ENCODE measurements at regions not wholly inside any gene's neighbourhood (a gene's known extent, or its start where the extent isn't known, plus 50 kb on each side); places are given as distances from the start of the nearest gene placed in this dataset.
"Not testable (repeated sequence)": the region's sequence is repeated elsewhere in the genome, so short reads cannot be mapped to it uniquely, and the experiment has no call there.

GRCh38 chr12:5168148-5168547, 124.5 kb downstream of the KCNA5 start:
- no peak overlapping the region for H3K27ac ChIP-seq (replicated peaks in 1 of 4)
- no peak overlapping the region for H3K4me3 ChIP-seq
- no peak for TF ChIP-seq POLR2AphosphoS5 (IDR thresholded peaks at IDR 0.05)
- no peak for TF ChIP-seq POLR2A (IDR thresholded peaks at IDR 0.05; ENCODE audit: low read depth)
- TF ChIP-seq CTCF (IDR thresholded peaks at IDR 0.05): no peak
- intact Hi-C loops (cut with DNase I): no loop called here
- peaks cover 0 to 9% (median 0%) of the 10 kb centered on the region in 4 donors for H3K4me1 ChIP-seq
- DNase-seq (ENCODE audit: extremely low spot score): no peak
- no peaks in the 10 kb centered on the region for H3K9me3 ChIP-seq
- no peaks in the 10 kb centered on the region for H3K36me3 ChIP-seq
- H3K27me3 ChIP-seq: peaks cover 0 to 22% (median 3%) of the 10 kb centered on the region in 4 donors
- WGBS: 98% methylated on average over 5 of the region's 5 CpGs

GRCh38 chr12:5170844-5171243, 127.2 kb downstream of the KCNA5 start:
- H3K4me1 ChIP-seq: peaks cover 0 to 9% (median 0%) of the 10 kb centered on the region in 4 donors
- WGBS: 59% methylated on average over 5 of the region's 5 CpGs
- no peak for DNase-seq (ENCODE audit: extremely low spot score)
- intact Hi-C loops (cut with DNase I): loop anchor here (2.0 kb wide), 1 partner anchor 272 kb away; no protein-coding TSS in a partner anchor
- no peaks in the 10 kb centered on the region for H3K36me3 ChIP-seq
- TF ChIP-seq POLR2A (IDR thresholded peaks at IDR 0.05; ENCODE audit: low read depth) (no peak), EP300 (IDR thresholded peaks at IDR 0.05) (no peak), POLR2AphosphoS5 (IDR thresholded peaks at IDR 0.05) (no peak), CTCF (IDR thresholded peaks at IDR 0.05) (no peak)
- H3K4me3 ChIP-seq: no peak overlapping the region
- H3K27ac ChIP-seq (replicated peaks in 1 of 4): no peak overlapping the region
- peaks cover 0 to 23% (median 3%) of the 10 kb centered on the region in 4 donors for H3K27me3 ChIP-seq
- H3K9me3 ChIP-seq: no peaks in the 10 kb centered on the region

GRCh38 chr12:5171701-5172100, 128.0 kb downstream of the KCNA5 start:
- Histone ChIP-seq H3K9me3 (no peaks in the 10 kb centered on the region), H3K27me3 (peaks cover 0 to 23% (median 3%) of the 10 kb centered on the region in 4 donors), H3K36me3 (no peaks in the 10 kb centered on the region), H3K4me3 (no peak overlapping the region), H3K4me1 (peaks cover 0 to 9% (median 0%) of the 10 kb centered on the region in 4 donors), H3K27ac (replicated peaks in 1 of 4) (no peak overlapping the region)
- DNase-seq (ENCODE audit: extremely low spot score): no peak
- TF ChIP-seq CTCF (IDR thresholded peaks at IDR 0.05): peak; percentile 48 to 53 (median 48)
- no peak for TF ChIP-seq EP300 (IDR thresholded peaks at IDR 0.05)
- TF ChIP-seq POLR2A (IDR thresholded peaks at IDR 0.05; ENCODE audit: low read depth): no peak
- no peak for TF ChIP-seq POLR2AphosphoS5 (IDR thresholded peaks at IDR 0.05)
- 16% methylated on average over 5 of the region's 5 CpGs for WGBS
- intact Hi-C loops (cut with DNase I): loop anchor here (2.0 kb wide), 1 partner anchor 271 kb away; no protein-coding TSS in a partner anchor

- H3K27me3 ChIP-seq: peaks cover 0 to 23% (median 3%) of the 10 kb centered on the region in 4 donors
- intact Hi-C loops (cut with DNase I): no loop called here
- no peaks in the 10 kb centered on the region for H3K36me3 ChIP-seq
- H3K9me3 ChIP-seq: no peaks in the 10 kb centered on the region
- TF ChIP-seq CTCF (IDR thresholded peaks at IDR 0.05): no peak
- no peak for DNase-seq (ENCODE audit: extremely low spot score)
- no peak overlapping the region for H3K4me3 ChIP-seq
- H3K4me1 ChIP-seq: peaks cover 0 to 9% (median 0%) of the 10 kb centered on the region in 4 donors
- 59% methylated on average over 10 of the region's 10 CpGs for WGBS
- H3K27ac ChIP-seq (replicated peaks in 1 of 4): no peak overlapping the region
These were observed 129.2 kb downstream of the KCNA5 start for GRCh38 chr12:5172886-5173285.

GRCh38 chr12:5173511-5174011, 129.9 kb downstream of the KCNA5 start:
- Histone ChIP-seq H3K4me1 (peaks cover 0 to 9% (median 0%) of the 10 kb centered on the region in 4 donors), H3K9me3 (no peaks in the 10 kb centered on the region), H3K27me3 (peaks cover 0 to 23% (median 3%) of the 10 kb centered on the region in 4 donors), H3K27ac (replicated peaks in 1 of 4) (no peak overlapping the region), H3K4me3 (no peak overlapping the region), H3K36me3 (no peaks in the 10 kb centered on the region)
- no peak for TF ChIP-seq CTCF (IDR thresholded peaks at IDR 0.05)
- no peak for TF ChIP-seq POLR2A (IDR thresholded peaks at IDR 0.05; ENCODE audit: low read depth)
- no peak for TF ChIP-seq EP300 (IDR thresholded peaks at IDR 0.05)
- TF ChIP-seq POLR2AphosphoS5 (IDR thresholded peaks at IDR 0.05): no peak
- WGBS: 87% methylated on average over 10 of the region's 10 CpGs
- intact Hi-C loops (cut with DNase I): no loop called here
- no peak for DNase-seq (ENCODE audit: extremely low spot score)

GRCh38 chr12:5175415-5175814, 131.7 kb downstream of the KCNA5 start:
- intact Hi-C loops (cut with DNase I); H3K4me1 ChIP-seq; H3K4me3 ChIP-seq; H3K27ac ChIP-seq (replicated peaks in 1 of 4); H3K9me3 ChIP-seq; DNase-seq (ENCODE audit: extremely low spot score); H3K36me3 ChIP-seq: not testable (repeated sequence)
- 92% methylated on average over 2 of the region's 2 CpGs for WGBS
- H3K27me3 ChIP-seq: peaks cover 0 to 23% (median 3%) of the 10 kb centered on the region in 4 donors

All from esophagus muscularis mucosa (tissue), 4 donors.